OCI-LY7 (cell line): ENCODE measurements at regions not wholly inside any gene's neighbourhood (a gene's known extent, or its start where the extent isn't known, plus 50 kb on each side); places are given as distances from the start of the nearest gene placed in this dataset.

Source experiments
- BruUV-seq: library from RNA; stranded (reverse); fragments of 400-500 nt; replicated peaks from 2 replicates; lab custom pipeline; 2021; lab: Mats Ljungman, UMichigan
- CTCF ChIA-PET: fragments of 300-600 bp; sonication (Branson Sonifier 250); formaldehyde crosslinking; loops from one replicate; lab custom pipeline; 2022; ENCODE audit warnings: antibody characterized with exemption; ENCODE audit not compliant: unreplicated experiment; lab: Charles Lee
- POLR2A ChIA-PET: fragments of 300-600 bp; sonication (Branson Sonifier 250); formaldehyde crosslinking; loops from one replicate; lab custom pipeline; 2022; ENCODE audit warnings: antibody characterized with exemption; lab: Charles Lee
- DNase-seq: peaks from one replicate; pipeline ENCODE4 v3.0.0-alpha.2; 2015; ENCODE audit warnings: low spot score
- H2AFZ ChIP-seq: fragments of 200-600 bp; sonication (generic), shearing (Covaris generic); 2 replicates; pipeline ENCODE4 v1.6.1; 2014; ENCODE audit warnings: mild to moderate bottlenecking, antibody characterized with exemption, low read length, moderate library complexity
- H3K27ac ChIP-seq: fragments of 200-600 bp; sonication (generic); 2 replicates; pipeline ENCODE4 v1.5.1; 2014; ENCODE audit warnings: mixed run types, low read depth, mild to moderate bottlenecking, moderate library complexity, low read length, inconsistent platforms; ENCODE audit not compliant: poor library complexity, severe bottlenecking
- H3K36me3 ChIP-seq: fragments of 200-600 bp; sonication (generic); 2 replicates; pipeline ENCODE4 v1.6.1; 2014; ENCODE audit warnings: mild to moderate bottlenecking, antibody characterized with exemption, low read length, moderate library complexity, mixed read lengths; ENCODE audit not compliant: insufficient read depth
- H3K4me1 ChIP-seq: fragments of 200-600 bp; sonication (generic); 2 replicates; pipeline ENCODE4 v1.5.1; 2014; ENCODE audit warnings: mild to moderate bottlenecking, low read length; ENCODE audit not compliant: insufficient read depth, poor library complexity, severe bottlenecking
- H3K4me2 ChIP-seq: fragments of 200-600 bp; sonication (generic); 2 replicates; pipeline ENCODE4 v1.6.1; 2014; ENCODE audit warnings: mild to moderate bottlenecking, low read length
- H3K4me3 ChIP-seq: fragments of 200-600 bp; sonication (generic); 2 replicates; pipeline ENCODE4 v1.5.1; 2014; ENCODE audit warnings: mild to moderate bottlenecking, low read depth, low read length; ENCODE audit not compliant: poor library complexity, severe bottlenecking
- H3K79me2 ChIP-seq: fragments of 200-600 bp; sonication (generic); 2 replicates; pipeline ENCODE4 v1.6.1; 2016; ENCODE audit warnings: low read depth, mild to moderate bottlenecking, low read length, moderate library complexity, mixed read lengths; ENCODE audit not compliant: insufficient read depth
- H3K9me2 ChIP-seq: fragments of 200-600 bp; sonication (generic); 2 replicates; pipeline ENCODE4 v1.6.1; 2016; ENCODE audit warnings: mild to moderate bottlenecking, low read length, mixed read lengths; ENCODE audit not compliant: insufficient read depth
- H3K9me3 ChIP-seq: fragments of 200-600 bp; sonication (generic); 2 replicates; pipeline ENCODE4 v1.6.1; 2014; ENCODE audit warnings: mild to moderate bottlenecking, mixed run types, low read length, mixed read lengths
- H4K20me1 ChIP-seq: fragments of 200-600 bp; sonication (generic); 2 replicates; pipeline ENCODE4 v1.6.1; 2014; ENCODE audit warnings: mild to moderate bottlenecking, antibody characterized with exemption, low read length, moderate library complexity, mixed read lengths; ENCODE audit not compliant: insufficient read depth
- CTCF ChIP-seq: fragments of 200-600 bp; sonication (generic); conservative IDR thresholded peaks from 2 replicates; pipeline ENCODE4 v1.5.1; 2014; ENCODE audit warnings: mild to moderate bottlenecking, antibody characterized with exemption, low read length, moderate library complexity, mixed read lengths
- EZH2phosphoT487 ChIP-seq: fragments of 200-600 bp; sonication (generic); IDR thresholded peaks from 2 replicates; pipeline ENCODE4 v1.6.1; 2018; ENCODE audit warnings: low read depth, borderline replicate concordance, mild to moderate bottlenecking, mixed run types, antibody characterized with exemption, low read length, moderate library complexity, mixed read lengths
- intact Hi-C: fragments of 100-400 bp; cut with micrococcal nuclease; formaldehyde crosslinking; loops from one replicate; pipeline ENCODE4 v1.10.0; 2022; ENCODE audit not compliant: unreplicated experiment

GRCh38 chr10:4651404-4652037, 174.5 kb upstream of the AKR1E2 start:
- Histone ChIP-seq H4K20me1 (no peaks in the 10 kb centered on the region), H3K9me2 (no peaks in the 10 kb centered on the region), H3K4me1 (no peaks in the 10 kb centered on the region), H3K27ac (no peak overlapping the region), H3K9me3 (no peaks in the 10 kb centered on the region), H2AFZ (no peak overlapping the region), H3K4me3 (no peak overlapping the region), H3K4me2 (no peak overlapping the region), H3K36me3 (no peaks in the 10 kb centered on the region), H3K79me2 (no peaks in the 10 kb centered on the region)
- intact Hi-C loops, result no loop called here
- ChIA-PET POLR2A (interaction anchor here (0.5 to 1.0 kb wide), 2 partner anchors 13 to 592 kb away, joined by 3 to 4 read pairs; no protein-coding TSS in a partner anchor), CTCF (no interaction called here)
- TF ChIP-seq CTCF (no peak), EZH2phosphoT487 (no peak)
- DNase-seq, result no peak
- BruUV-seq, result no TSS peak

- TF ChIP-seq CTCF, result no peak
- TF ChIP-seq EZH2phosphoT487, result no peak
- Histone ChIP-seq H3K4me2 (no peak overlapping the region), H3K4me1 (no peaks in the 10 kb centered on the region), H3K9me2 (no peaks in the 10 kb centered on the region), H3K9me3 (no peaks in the 10 kb centered on the region), H2AFZ (no peak overlapping the region), H3K27ac (no peak overlapping the region), H4K20me1 (no peaks in the 10 kb centered on the region), H3K79me2 (no peaks in the 10 kb centered on the region), H3K4me3 (no peak overlapping the region), H3K36me3 (no peaks in the 10 kb centered on the region)
- DNase-seq, result no peak
- intact Hi-C loops, result no loop called here
- ChIA-PET POLR2A (interaction anchor here (0.5 kb wide), 1 partner anchor 27 kb away, joined by 3 read pairs; no protein-coding TSS in a partner anchor), CTCF (no interaction called here)
- no TSS peak for BruUV-seq
Observed at GRCh38 chr10:4650582-4650981, 175.4 kb upstream of the AKR1E2 start.

- H3K9me3 ChIP-seq, result no peaks in the 10 kb centered on the region
- H4K20me1 ChIP-seq, result no peaks in the 10 kb centered on the region
- TF ChIP-seq CTCF (no peak), EZH2phosphoT487 (no peak)
- no peaks in the 10 kb centered on the region for H3K36me3 ChIP-seq
- no peaks in the 10 kb centered on the region for H3K79me2 ChIP-seq
- no peaks in the 10 kb centered on the region for H3K4me1 ChIP-seq
- intact Hi-C loops, result no loop called here
- H2AFZ ChIP-seq, result no peak overlapping the region
- ChIA-PET CTCF (no interaction called here), POLR2A (no interaction called here)
- BruUV-seq, result no TSS peak
- no peak for DNase-seq
- no peak overlapping the region for H3K4me3 ChIP-seq
- H3K27ac ChIP-seq, result no peak overlapping the region
- H3K4me2 ChIP-seq, result no peak overlapping the region
- no peaks in the 10 kb centered on the region for H3K9me2 ChIP-seq
Observed at GRCh38 chr10:4649886-4650508, 176.0 kb upstream of the AKR1E2 start.
